IMR-90 (cell line): ENCODE measurements at regions not wholly inside any gene's neighbourhood (a gene's known extent, or its start where the extent isn't known, plus 50 kb on each side); places are given as distances from the start of the nearest gene placed in this dataset.

Source experiments
- ATAC-seq: fragments of 200-7000 bp; cut with Tn5 transposase; 2 replicates; pipeline ENCODE4 v1.9.1; 2020; ENCODE audit warnings: low read depth, mild to moderate bottlenecking, moderate library complexity
- BruUV-seq: library from RNA; stranded (reverse); fragments of 400-500 nt; replicated peaks from 2 replicates; lab custom pipeline; 2021; lab: Mats Ljungman, UMichigan
- CTCF ChIA-PET: fragments of 300-600 bp; formaldehyde crosslinking; extraction: SDS; loops from one replicate; lab custom pipeline; 2021; ENCODE audit warnings: antibody characterized with exemption; lab: Yijun Ruan, JAX
- POLR2A ChIA-PET: fragments of 300-600 bp; sonication (Branson Sonifier 250); formaldehyde crosslinking; loops from one replicate; lab custom pipeline; 2022; ENCODE audit warnings: antibody characterized with exemption; ENCODE audit not compliant: unreplicated experiment; lab: Charles Lee
- DNase-seq: peaks from one replicate; pipeline ENCODE4 v3.0.0; 2013
- H2AFZ ChIP-seq: replicated peaks from 2 replicates; pipeline ENCODE3; 2013; ENCODE audit warnings: low read length, mild to moderate bottlenecking; ENCODE audit not compliant: poor library complexity
- H2AK5ac ChIP-seq: 2 replicates; pipeline ENCODE4 v1.6.1; 2013; ENCODE audit warnings: low read depth, low read length, inconsistent platforms
- H2AK9ac ChIP-seq: replicated peaks from 2 replicates; pipeline ENCODE3; 2013; ENCODE audit warnings: mild to moderate bottlenecking, low read depth, low read length, moderate library complexity; ENCODE audit not compliant: poor library complexity
- H2BK120ac ChIP-seq: 2 replicates; pipeline ENCODE4 v1.6.1; 2013; ENCODE audit warnings: low read depth, low read length, inconsistent platforms
- H2BK15ac ChIP-seq: 3 replicates; pipeline ENCODE4 v1.6.1; 2013; ENCODE audit warnings: low read depth, low read length, inconsistent platforms
- H2BK20ac ChIP-seq: 2 replicates; pipeline ENCODE4 v1.6.1; 2013; ENCODE audit warnings: low read depth, mild to moderate bottlenecking, inconsistent platforms, low read length, moderate library complexity
- H2BK5ac ChIP-seq: 2 replicates; pipeline ENCODE4 v1.6.1; 2013; ENCODE audit warnings: mild to moderate bottlenecking, low read depth, low read length, inconsistent platforms; ENCODE audit not compliant: poor library complexity, severe bottlenecking
- H3K14ac ChIP-seq: replicated peaks from 2 replicates; pipeline ENCODE4 v1.6.1; 2013; ENCODE audit warnings: low read depth, low read length, inconsistent platforms
- H3K18ac ChIP-seq: 2 replicates; pipeline ENCODE4 v1.6.1; 2013; ENCODE audit warnings: low read depth, low read length, control low read depth
- H3K23ac ChIP-seq: 2 replicates; pipeline ENCODE4 v1.6.1; 2013; ENCODE audit warnings: low read depth, low read length, inconsistent platforms
- H3K27ac ChIP-seq: 2 replicates; pipeline ENCODE4 v1.5.1; 2013; ENCODE audit warnings: mild to moderate bottlenecking, control low read depth, low read length; ENCODE audit not compliant: insufficient read depth
- H3K27me3 ChIP-seq: 2 replicates; pipeline ENCODE4 v1.6.1; 2013; ENCODE audit warnings: low read length; ENCODE audit not compliant: control insufficient read depth, insufficient read depth
- H3K36me3 ChIP-seq: 2 replicates; pipeline ENCODE4 v1.6.1; 2013; ENCODE audit warnings: low read length, mixed read lengths; ENCODE audit not compliant: control insufficient read depth, insufficient read depth
- H3K4ac ChIP-seq: 2 replicates; pipeline ENCODE4 v1.6.1; 2013; ENCODE audit warnings: low read depth, low read length, inconsistent platforms
- H3K4me1 ChIP-seq: 2 replicates; pipeline ENCODE4 v1.6.1; 2013; ENCODE audit warnings: low read length, mixed read lengths; ENCODE audit not compliant: control insufficient read depth, insufficient read depth
- H3K4me2 ChIP-seq: 2 replicates; pipeline ENCODE4 v1.6.1; 2013; ENCODE audit warnings: low read depth, mild to moderate bottlenecking, control low read depth, low read length, moderate library complexity
- H3K4me3 ChIP-seq: 2 replicates; pipeline ENCODE4 v1.5.1; 2013; ENCODE audit warnings: low read depth, mild to moderate bottlenecking, control low read depth, low read length, moderate library complexity; ENCODE audit not compliant: insufficient read depth
- H3K56ac ChIP-seq: 2 replicates; pipeline ENCODE4 v1.6.1; 2013; ENCODE audit warnings: low read length, inconsistent platforms; ENCODE audit not compliant: insufficient read depth; ENCODE audit errors: extremely low read depth
- H3K79me1 ChIP-seq, 2 experiments: 2 replicates each; pipeline ENCODE4 v1.6.1; 2013; ENCODE audit warnings: low read length in 2 of 2, inconsistent platforms in 1 of 2, low read depth in 1 of 2
- H3K9ac ChIP-seq: 2 replicates; pipeline ENCODE4 v1.6.1; 2013; ENCODE audit warnings: low read depth, low read length, control low read depth
- H3K9me1 ChIP-seq: 2 replicates; pipeline ENCODE4 v1.6.1; 2013; ENCODE audit warnings: low read length, inconsistent platforms; ENCODE audit not compliant: insufficient read depth
- H3K9me3 ChIP-seq: 2 replicates; pipeline ENCODE4 v1.6.1; 2013; ENCODE audit warnings: low read length; ENCODE audit not compliant: control insufficient read depth, insufficient read depth
- H4K20me1 ChIP-seq: 2 replicates; pipeline ENCODE4 v1.6.1; 2013; ENCODE audit warnings: low read length, inconsistent platforms; ENCODE audit not compliant: insufficient read depth
- H4K5ac ChIP-seq: 2 replicates; pipeline ENCODE4 v1.6.1; 2013; ENCODE audit warnings: mild to moderate bottlenecking, low read depth, low read length, control low read depth
- H4K8ac ChIP-seq, 2 experiments: 2 replicates each; pipeline ENCODE4 v1.6.1; 2013; ENCODE audit warnings: low read depth in 2 of 2, low read length in 2 of 2, control low read depth in 1 of 2, inconsistent platforms in 1 of 2
- H4K91ac ChIP-seq: 2 replicates; pipeline ENCODE4 v1.6.1; 2013; ENCODE audit warnings: low read depth, low read length, inconsistent platforms; ENCODE audit not compliant: insufficient read depth
- BHLHE40 ChIP-seq: fragments of 150-350 bp; IDR thresholded peaks from 2 replicates; pipeline ENCODE4 v1.6.1; 2016; ENCODE audit warnings: mild to moderate bottlenecking, low read depth, low read length
- CEBPB ChIP-seq: IDR thresholded peaks from 2 replicates; pipeline ENCODE4 v1.6.1; 2012; ENCODE audit warnings: low read depth, low read length, improper control_type of control experiment
- CHD1 ChIP-seq: IDR thresholded peaks from 2 replicates; pipeline ENCODE4 v1.6.1; 2012; ENCODE audit warnings: low read depth, low read length, improper control_type of control experiment
- CTCF ChIP-seq: conservative IDR thresholded peaks from 2 replicates; pipeline ENCODE4 v1.5.1; 2012; ENCODE audit warnings: mild to moderate bottlenecking, low read depth, low read length, improper control_type of control experiment
- ELK1 ChIP-seq: fragments of 150-350 bp; IDR thresholded peaks from 2 replicates; pipeline ENCODE4 v1.6.1; 2016; ENCODE audit warnings: low read depth, mild to moderate bottlenecking, low read length, moderate library complexity, borderline replicate concordance
- FOS ChIP-seq: fragments of 150-350 bp; IDR thresholded peaks from 2 replicates; pipeline ENCODE4 v1.6.1; 2016; ENCODE audit warnings: low read depth, low read length
- MAFK ChIP-seq: IDR thresholded peaks from 2 replicates; pipeline ENCODE4 v1.6.1; 2012; ENCODE audit warnings: low read depth, low read length, improper control_type of control experiment
- MAZ ChIP-seq: IDR thresholded peaks from 2 replicates; pipeline ENCODE4 v1.6.1; 2012; ENCODE audit warnings: low read depth, mild to moderate bottlenecking, low read length, improper control_type of control experiment, moderate library complexity, borderline replicate concordance
- MXI1 ChIP-seq: IDR thresholded peaks from 2 replicates; pipeline ENCODE4 v1.6.1; 2012; ENCODE audit warnings: low read depth, mild to moderate bottlenecking, low read length, moderate library complexity, borderline replicate concordance
- NFE2L2 ChIP-seq: fragments of 150-350 bp; IDR thresholded peaks from 2 replicates; pipeline ENCODE4 v1.6.1; 2016; ENCODE audit warnings: low read depth, mild to moderate bottlenecking, low read length
- POLR2A ChIP-seq: IDR thresholded peaks from 2 replicates; pipeline ENCODE4 v1.6.1; 2012; ENCODE audit warnings: mild to moderate bottlenecking, low read depth, low read length
- RAD21 ChIP-seq: IDR thresholded peaks from 2 replicates; pipeline ENCODE4 v1.6.1; 2012; ENCODE audit warnings: low read length, improper control_type of control experiment
- RCOR1 ChIP-seq: IDR thresholded peaks from 2 replicates; pipeline ENCODE4 v1.6.1; 2012; ENCODE audit warnings: mild to moderate bottlenecking, low read length, improper control_type of control experiment; ENCODE audit not compliant: insufficient replicate concordance
- RFX5 ChIP-seq: IDR thresholded peaks from 2 replicates; pipeline ENCODE4 v1.8.0; 2012; ENCODE audit warnings: low read depth, mild to moderate bottlenecking, low read length, moderate library complexity
- SMC3 ChIP-seq: fragments of 150-350 bp; IDR thresholded peaks from 2 replicates; pipeline ENCODE4 v1.6.1; 2016; ENCODE audit warnings: low read depth, mild to moderate bottlenecking, antibody characterized with exemption, low read length, moderate library complexity
- USF2 ChIP-seq: fragments of 150-350 bp; IDR thresholded peaks from 2 replicates; pipeline ENCODE4 v1.6.1; 2017; ENCODE audit warnings: mild to moderate bottlenecking, antibody characterized with exemption, low read length, low read depth
- dilution Hi-C: fragments of 300-500 bp; cut with HindIII; formaldehyde crosslinking; loops from one replicate; pipeline ENCODE4 v1.14.3; 2018; ENCODE audit warnings: low sequenced_read_pairs; ENCODE audit not compliant: unreplicated experiment
- in situ Hi-C: fragments of 300-500 bp; cut with MboI; formaldehyde crosslinking; loops from 3 replicates; pipeline ENCODE4 v1.14.3; 2019; ENCODE audit warnings: low sequenced_read_pairs, inconsistent platforms, mixed read lengths
- intact Hi-C: fragments of 100-400 bp; cut with micrococcal nuclease; formaldehyde crosslinking; loops from 2 replicates; pipeline ENCODE4 v1.10.0; 2022

- Histone ChIP-seq H4K20me1 (no peaks in the 10 kb centered on the region), H3K4me1 (no peaks in the 10 kb centered on the region), H3K4ac (no peak overlapping the region), H3K4me3 (no peak overlapping the region), H4K5ac (no peak overlapping the region), H3K23ac (no peak overlapping the region), H3K18ac (no peak overlapping the region), H2AFZ (no peak overlapping the region), H3K9me3 (no peaks in the 10 kb centered on the region), H4K8ac (no peak overlapping the region), H4K91ac (no peak overlapping the region), H3K36me3 (no peaks in the 10 kb centered on the region), H2AK9ac (no peak overlapping the region), H2BK5ac (no peak overlapping the region), H3K9me1 (no peaks in the 10 kb centered on the region), H3K14ac (no peak overlapping the region), H3K4me2 (no peak overlapping the region), H3K56ac (no peak overlapping the region), H3K9ac (no peak overlapping the region), H2AK5ac (no peak overlapping the region), H2BK15ac (no peak overlapping the region), H3K79me1 (no peaks in the 10 kb centered on the region), H3K27ac (no peak overlapping the region), H2BK120ac (no peak overlapping the region), H3K27me3 (no peaks in the 10 kb centered on the region), H2BK20ac (no peak overlapping the region)
- ChIA-PET POLR2A (no interaction called here), CTCF (interaction anchor here (0.6 kb wide), 1 partner anchor 880 kb away, joined by 3 read pairs; no protein-coding TSS in a partner anchor)
- ATAC-seq, result no peak
- dilution Hi-C loops (no loop called here), in situ Hi-C loops (no loop called here), intact Hi-C loops (loop anchor here (10.0 kb wide), 1 partner anchor 575 kb away; no protein-coding TSS in a partner anchor)
- DNase-seq, result no peak
- TF ChIP-seq RAD21 (no peak), POLR2A (no peak), RFX5 (no peak), USF2 (no peak), MAFK (no peak), ELK1 (no peak), RCOR1 (no peak), CHD1 (no peak), SMC3 (no peak), MXI1 (no peak), FOS (no peak), CTCF (no peak), MAZ (no peak), CEBPB (no peak), NFE2L2 (no peak), BHLHE40 (no peak)
- no TSS peak for BruUV-seq
Measured at GRCh38 chr1:238439511-238439910, 548.8 kb upstream of the ZP4 start.
